Hepatocyte (in vitro differentiated cells): ENCODE measurements at regions not wholly inside any gene's neighbourhood (a gene's known extent, or its start where the extent isn't known, plus 50 kb on each side); places are given as distances from the start of the nearest gene placed in this dataset.

Source experiments
- CTCF ChIP-seq: fragments of 200-600 bp; sonication (generic); IDR thresholded peaks from 2 replicates; pipeline ENCODE4 v1.5.1; 2016; ENCODE audit warnings: antibody characterized with exemption, mild to moderate bottlenecking; ENCODE audit not compliant: poor library complexity
- EZH2 ChIP-seq: fragments of 200-600 bp; sonication (generic); IDR thresholded peaks from 2 replicates; pipeline ENCODE4 v1.6.1; 2016; ENCODE audit warnings: antibody characterized with exemption, mild to moderate bottlenecking, borderline replicate concordance
- EZH2phosphoT487 ChIP-seq: fragments of 200-600 bp; sonication (generic); IDR thresholded peaks from one replicate; pipeline ENCODE4 v1.6.1; 2018; ENCODE audit warnings: antibody characterized with exemption, mild to moderate bottlenecking, low read depth, moderate library complexity; ENCODE audit not compliant: unreplicated experiment, severe bottlenecking

- TF ChIP-seq CTCF, result no peak
- TF ChIP-seq EZH2, result no peak
- TF ChIP-seq EZH2phosphoT487, result no peak
Observed at GRCh38 chr1:234769284-234769985, 159.5 kb upstream of the IRF2BP2 start.
